Transverse colon (tissue), 4 donors: ENCODE measurements at regions not wholly inside any gene's neighbourhood (a gene's known extent, or its start where the extent isn't known, plus 50 kb on each side); places are given as distances from the start of the nearest gene placed in this dataset.

Source experiments
- EP300 ChIP-seq: sonication (generic); formaldehyde crosslinking; IDR thresholded peaks from one replicate; pipeline ENCODE4 v1.6.1; 2017; ENCODE audit warnings: antibody characterized with exemption, low read depth
- POLR2AphosphoS5 ChIP-seq, 3 donors: sonication (generic); formaldehyde crosslinking; IDR thresholded peaks; one replicate each; pipeline ENCODE4 v1.6.1; 2016; ENCODE audit warnings: antibody characterized with exemption in 3 of 3
- TF ChIP-seq, protein P1 (sequence below), 5 experiments: fragments of 200-600 bp in 3 of 5; fragments of 450-650 bp in 2 of 5; sonication (generic) in 3 of 5; IDR thresholded peaks; 1 replicate in 2 of 5; 2 replicates in 3 of 5; pipeline ENCODE4 v1.5.1; 2016 to 2017; ENCODE audit warnings: antibody characterized with exemption in 5 of 5, inconsistent platforms in 3 of 5, mild to moderate bottlenecking in 2 of 5, moderate library complexity in 1 of 5

DNA sequence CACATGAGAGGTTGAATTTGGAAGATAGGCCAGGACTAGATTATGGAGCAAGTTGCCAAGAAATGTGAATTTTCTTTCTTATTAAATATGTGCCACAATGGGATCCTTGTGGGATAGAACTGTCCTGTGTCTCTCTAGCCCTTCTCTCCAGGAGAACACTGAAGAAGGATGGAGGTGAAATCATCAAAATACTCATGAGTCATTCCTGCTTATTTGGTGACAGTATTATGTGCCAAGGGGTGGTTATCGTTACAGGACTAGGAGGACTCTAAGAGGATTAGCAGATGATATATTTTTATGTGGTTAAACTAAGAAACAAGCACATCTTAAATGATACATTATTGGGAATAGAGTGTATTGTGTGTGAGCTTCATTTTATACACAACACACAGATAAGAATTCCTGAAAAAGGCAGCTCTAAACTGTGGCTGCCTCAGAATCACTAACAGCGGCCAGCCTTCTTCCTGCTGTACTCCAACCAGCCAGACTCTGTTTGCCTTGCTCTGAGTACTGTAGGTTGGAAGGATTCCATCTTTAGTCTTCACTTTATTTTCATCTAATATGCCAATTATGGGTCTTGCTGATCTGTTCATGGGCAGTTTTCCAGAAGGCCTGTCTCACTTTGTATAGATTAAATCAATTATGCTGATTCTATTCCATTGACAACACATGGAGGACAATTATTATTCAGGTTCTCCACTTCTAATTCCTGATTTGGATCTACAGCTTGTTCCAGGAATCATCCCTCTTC is 325.8 kb downstream of the ABCC12 start:
- TF ChIP-seq POLR2AphosphoS5 (IDR thresholded peaks at IDR 0.05), result no peak
- TF ChIP-seq, protein P1, sequence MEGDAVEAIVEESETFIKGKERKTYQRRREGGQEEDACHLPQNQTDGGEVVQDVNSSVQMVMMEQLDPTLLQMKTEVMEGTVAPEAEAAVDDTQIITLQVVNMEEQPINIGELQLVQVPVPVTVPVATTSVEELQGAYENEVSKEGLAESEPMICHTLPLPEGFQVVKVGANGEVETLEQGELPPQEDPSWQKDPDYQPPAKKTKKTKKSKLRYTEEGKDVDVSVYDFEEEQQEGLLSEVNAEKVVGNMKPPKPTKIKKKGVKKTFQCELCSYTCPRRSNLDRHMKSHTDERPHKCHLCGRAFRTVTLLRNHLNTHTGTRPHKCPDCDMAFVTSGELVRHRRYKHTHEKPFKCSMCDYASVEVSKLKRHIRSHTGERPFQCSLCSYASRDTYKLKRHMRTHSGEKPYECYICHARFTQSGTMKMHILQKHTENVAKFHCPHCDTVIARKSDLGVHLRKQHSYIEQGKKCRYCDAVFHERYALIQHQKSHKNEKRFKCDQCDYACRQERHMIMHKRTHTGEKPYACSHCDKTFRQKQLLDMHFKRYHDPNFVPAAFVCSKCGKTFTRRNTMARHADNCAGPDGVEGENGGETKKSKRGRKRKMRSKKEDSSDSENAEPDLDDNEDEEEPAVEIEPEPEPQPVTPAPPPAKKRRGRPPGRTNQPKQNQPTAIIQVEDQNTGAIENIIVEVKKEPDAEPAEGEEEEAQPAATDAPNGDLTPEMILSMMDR (IDR thresholded peaks at IDR 0.05), result no peak
- TF ChIP-seq EP300, result no peak
